Natural killer cell (primary cell): ENCODE measurements at regions not wholly inside any gene's neighbourhood (a gene's known extent, or its start where the extent isn't known, plus 50 kb on each side); places are given as distances from the start of the nearest gene placed in this dataset.

Source experiments
- ATAC-seq, 3 donors: fragments of 150-1000 bp in 2 of 3; fragments of 200-7000 bp in 1 of 3; cut with Tn5 transposase; 1 replicate in 1 of 3; 2 replicates in 2 of 3; pipeline ENCODE4 v1.10.0; 2021; ENCODE audit warnings: mild to moderate bottlenecking in 2 of 3, moderate library complexity in 2 of 3
- DNase-seq, 2 donors: peaks; one replicate each; pipeline versions ENCODE4 v3.0.0 to v3.0.0-alpha.2; 2013 to 2021; ENCODE audit warnings: mixed read lengths in 1 of 2
- H3K27ac ChIP-seq: one replicate; pipeline ENCODE4 v1.5.1; 2013; ENCODE audit warnings: mild to moderate bottlenecking, low read length
- H3K27me3 ChIP-seq: one replicate; pipeline ENCODE4 v1.6.1; 2013; ENCODE audit warnings: low read length; ENCODE audit not compliant: control insufficient read depth, insufficient read depth
- H3K36me3 ChIP-seq: one replicate; pipeline ENCODE4 v1.6.1; 2013; ENCODE audit warnings: low read length; ENCODE audit not compliant: control insufficient read depth, insufficient read depth
- H3K4me1 ChIP-seq: one replicate; pipeline ENCODE4 v1.6.1; 2013; ENCODE audit warnings: low read length; ENCODE audit not compliant: control insufficient read depth, insufficient read depth
- H3K4me3 ChIP-seq: one replicate; pipeline ENCODE4 v1.5.1; 2013; ENCODE audit warnings: low read length
- H3K9me3 ChIP-seq: one replicate; pipeline ENCODE4 v1.6.1; 2013; ENCODE audit warnings: low read length; ENCODE audit not compliant: control insufficient read depth, insufficient read depth
- H3K27ac Mint-ChIP-seq, 2 donors: one replicate each; pipeline ENCODE4 v1.8.0; 2022; ENCODE audit warnings: mild to moderate bottlenecking in 2 of 2, mixed read lengths in 2 of 2, moderate library complexity in 1 of 2
- H3K27me3 Mint-ChIP-seq, 2 donors: one replicate each; pipeline ENCODE4 v1.8.0; 2022; ENCODE audit warnings: low read depth in 2 of 2, mixed read lengths in 2 of 2
- H3K36me3 Mint-ChIP-seq: one replicate; pipeline ENCODE4 v1.8.0; 2022; ENCODE audit warnings: mixed read lengths
- H3K4me1 Mint-ChIP-seq, 2 donors: one replicate each; pipeline ENCODE4 v1.8.0; 2022; ENCODE audit warnings: mixed read lengths in 2 of 2
- H3K4me3 Mint-ChIP-seq: one replicate; pipeline ENCODE4 v1.8.0; 2022; ENCODE audit warnings: mild to moderate bottlenecking, moderate library complexity, mixed read lengths
- H3K9me3 Mint-ChIP-seq, 2 donors: one replicate each; pipeline ENCODE4 v1.8.0; 2022; ENCODE audit warnings: mixed read lengths in 2 of 2
- WGBS: methylation state at CpG from one replicate; pipeline ENCODE4 v1.1.7; 2013; ENCODE audit warnings: missing lambda C conversion rate; ENCODE audit not compliant: insufficient coverage; 5-methylcytosine and 5-hydroxymethylcytosine counted together
- intact Hi-C: fragments of 100-400 bp; cut with micrococcal nuclease; formaldehyde crosslinking; loops from one replicate; pipeline ENCODE4 v1.14.2; 2022
- TF ChIP-seq, protein P1 (sequence below): fragments of 200-600 bp; IDR thresholded peaks from one replicate; pipeline ENCODE4 v1.8.0; 2022; ENCODE audit warnings: antibody characterized with exemption

DNA sequence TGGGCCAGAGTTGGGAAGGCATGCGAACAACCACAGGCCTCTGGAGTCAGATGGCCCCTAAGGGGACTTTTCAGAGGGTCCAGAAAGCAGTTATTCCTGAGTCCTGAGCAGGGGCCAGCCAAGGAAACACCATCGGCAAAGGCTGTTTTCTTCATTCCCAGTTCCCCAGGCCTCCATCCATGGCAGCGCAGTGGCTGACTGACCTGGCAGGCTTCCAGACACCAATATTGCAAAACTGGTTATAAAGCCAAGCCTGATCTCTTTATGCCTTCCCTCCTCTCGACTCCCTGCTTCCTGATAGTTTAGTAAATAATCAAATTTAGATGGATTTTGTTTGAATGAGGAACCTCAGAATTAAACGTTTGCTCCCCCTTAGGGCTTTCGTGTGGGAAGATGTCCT, 133.4 kb upstream of the ITGA6 start:
- H3K9me3 Mint-ChIP-seq: no peaks in the 10 kb centered on the region
- no peak overlapping the region for H3K4me3 ChIP-seq
- TF ChIP-seq, protein P1, sequence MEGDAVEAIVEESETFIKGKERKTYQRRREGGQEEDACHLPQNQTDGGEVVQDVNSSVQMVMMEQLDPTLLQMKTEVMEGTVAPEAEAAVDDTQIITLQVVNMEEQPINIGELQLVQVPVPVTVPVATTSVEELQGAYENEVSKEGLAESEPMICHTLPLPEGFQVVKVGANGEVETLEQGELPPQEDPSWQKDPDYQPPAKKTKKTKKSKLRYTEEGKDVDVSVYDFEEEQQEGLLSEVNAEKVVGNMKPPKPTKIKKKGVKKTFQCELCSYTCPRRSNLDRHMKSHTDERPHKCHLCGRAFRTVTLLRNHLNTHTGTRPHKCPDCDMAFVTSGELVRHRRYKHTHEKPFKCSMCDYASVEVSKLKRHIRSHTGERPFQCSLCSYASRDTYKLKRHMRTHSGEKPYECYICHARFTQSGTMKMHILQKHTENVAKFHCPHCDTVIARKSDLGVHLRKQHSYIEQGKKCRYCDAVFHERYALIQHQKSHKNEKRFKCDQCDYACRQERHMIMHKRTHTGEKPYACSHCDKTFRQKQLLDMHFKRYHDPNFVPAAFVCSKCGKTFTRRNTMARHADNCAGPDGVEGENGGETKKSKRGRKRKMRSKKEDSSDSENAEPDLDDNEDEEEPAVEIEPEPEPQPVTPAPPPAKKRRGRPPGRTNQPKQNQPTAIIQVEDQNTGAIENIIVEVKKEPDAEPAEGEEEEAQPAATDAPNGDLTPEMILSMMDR: no peak
- no peaks in the 10 kb centered on the region for H3K4me1 ChIP-seq
- no peaks in the 10 kb centered on the region for H3K36me3 ChIP-seq
- intact Hi-C loops: no loop called here
- no peak overlapping the region for H3K4me3 Mint-ChIP-seq
- no peaks in the 10 kb centered on the region for H3K36me3 Mint-ChIP-seq
- H3K27me3 Mint-ChIP-seq: peaks cover 19 to 34% of the 10 kb centered on the region in 2 donors
- H3K4me1 Mint-ChIP-seq: peaks cover 6 to 9% of the 10 kb centered on the region in 2 donors
- H3K9me3 ChIP-seq: no peaks in the 10 kb centered on the region
- 64% methylated on average over 5 of the region's 6 CpGs for WGBS
- no peak for DNase-seq
- no peak for ATAC-seq
- no peak overlapping the region for H3K27ac Mint-ChIP-seq
- no peak overlapping the region for H3K27ac ChIP-seq
- no peaks in the 10 kb centered on the region for H3K27me3 ChIP-seq

DNA sequence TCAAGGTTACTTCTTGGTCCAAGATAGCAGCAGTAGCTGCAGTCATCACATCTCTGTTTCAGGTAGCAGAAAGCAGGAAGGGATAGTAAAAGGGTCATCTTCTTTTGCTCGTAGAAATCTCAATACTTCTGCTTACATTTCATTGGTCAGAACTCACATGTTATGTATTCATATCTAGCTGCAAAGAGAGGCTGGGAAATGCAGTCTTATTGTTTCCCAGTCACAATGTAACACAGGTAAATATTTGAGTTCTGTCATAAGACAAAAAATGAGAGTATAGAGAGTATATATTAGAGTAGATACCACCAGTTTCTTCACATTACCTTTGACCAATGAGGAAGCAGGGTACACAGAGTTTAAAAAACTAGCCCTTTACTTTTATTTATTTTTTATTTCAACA, 132.4 kb upstream of the ITGA6 start:
- H3K27me3 ChIP-seq: no peaks in the 10 kb centered on the region
- ATAC-seq (no peak), DNase-seq (no peak)
- WGBS: 100% methylated on average over 1 of the region's 1 CpG
- no peaks in the 10 kb centered on the region for H3K9me3 Mint-ChIP-seq
- peaks cover 19 to 43% of the 10 kb centered on the region in 2 donors for H3K27me3 Mint-ChIP-seq
- H3K4me3 ChIP-seq: no peak overlapping the region
- H3K27ac ChIP-seq: no peak overlapping the region
- no peak overlapping the region for H3K27ac Mint-ChIP-seq
- no peak overlapping the region for H3K4me3 Mint-ChIP-seq
- no peaks in the 10 kb centered on the region for H3K4me1 ChIP-seq
- intact Hi-C loops: no loop called here
- H3K36me3 Mint-ChIP-seq: no peaks in the 10 kb centered on the region
- no peaks in the 10 kb centered on the region for H3K9me3 ChIP-seq
- H3K36me3 ChIP-seq: no peaks in the 10 kb centered on the region
- TF ChIP-seq, protein P1: no peak
- H3K4me1 Mint-ChIP-seq: peaks cover 6 to 9% of the 10 kb centered on the region in 2 donors

DNA sequence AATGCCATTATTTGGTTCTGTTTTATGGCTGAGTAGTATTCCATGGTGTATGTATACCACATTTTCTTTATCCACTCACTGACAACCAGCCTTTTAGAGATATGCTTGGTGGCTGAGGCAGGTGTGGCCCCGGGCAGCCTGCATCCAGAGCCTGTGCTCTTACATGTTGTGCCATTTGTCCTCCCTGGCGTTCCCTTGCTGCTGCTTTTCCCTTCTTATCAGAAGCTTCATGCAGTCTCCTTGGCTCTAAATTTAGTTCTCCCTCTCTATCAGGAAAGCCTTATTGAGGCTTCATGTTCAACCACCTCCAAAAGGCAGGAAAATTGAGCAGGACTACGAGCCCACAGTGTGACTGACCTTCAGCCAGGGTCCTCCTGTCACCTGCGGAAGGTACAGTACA, 131.7 kb upstream of the ITGA6 start:
- 87% methylated on average over 4 of the region's 4 CpGs for WGBS

More for the DNA sequence above, 131.7 kb upstream of the ITGA6 start:
- no peak overlapping the region for H3K4me3 ChIP-seq
- Mint-ChIP-seq H3K4me3 (no peak overlapping the region), H3K36me3 (no peaks in the 10 kb centered on the region), H3K27me3 (peaks cover 21 to 50% of the 10 kb centered on the region in 2 donors), H3K27ac (no peak overlapping the region), H3K4me1 (peaks cover 6 to 9% of the 10 kb centered on the region in 2 donors), H3K9me3 (no peaks in the 10 kb centered on the region)
- TF ChIP-seq, protein P1: no peak
- no peaks in the 10 kb centered on the region for H3K27me3 ChIP-seq
- DNase-seq: no peak
- H3K27ac ChIP-seq: no peak overlapping the region
- intact Hi-C loops: no loop called here
- ATAC-seq: no peak
- H3K4me1 ChIP-seq: no peaks in the 10 kb centered on the region
- no peaks in the 10 kb centered on the region for H3K9me3 ChIP-seq
- no peaks in the 10 kb centered on the region for H3K36me3 ChIP-seq
